ENCODE measurements at regions not wholly inside any gene's neighbourhood (a gene's known extent, or its start where the extent isn't known, plus 50 kb on each side); places are given as distances from the start of the nearest gene placed in this dataset.
A peak's percentile ranks its signal among the peaks of the same experiment; 100 is the strongest.
"Not testable (repeated sequence)": the region's sequence is repeated elsewhere in the genome, so short reads cannot be mapped to it uniquely, and the experiment has no call there.

DNA sequence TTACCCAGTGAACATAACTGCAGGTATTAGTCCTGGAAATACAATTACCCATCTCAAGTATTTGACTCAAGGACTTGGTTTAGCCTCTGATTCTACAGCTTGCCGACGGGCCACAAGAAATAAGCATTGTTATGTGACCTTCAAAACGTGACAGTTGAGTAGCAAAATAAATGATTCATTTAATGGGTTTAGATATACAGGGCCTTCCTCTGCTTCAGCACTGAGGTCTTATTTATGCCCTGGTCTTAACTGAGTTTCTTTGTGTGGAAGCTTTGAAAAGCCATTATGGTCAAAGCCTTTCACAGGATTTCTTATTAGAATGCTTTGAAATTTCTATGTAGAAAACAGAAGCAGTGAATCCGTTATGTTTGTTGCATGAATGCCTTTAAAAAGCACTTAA is 899.2 kb upstream of the API5 start:
- no peaks in the 10 kb centered on the region for H3K4me1 Mint-ChIP-seq
- DNase-seq = no peak
- H3K27ac Mint-ChIP-seq = no peak overlapping the region
- no peaks in the 10 kb centered on the region for H3K36me3 Mint-ChIP-seq (ENCODE audit: low read depth)
- no peak overlapping the region for H3K4me3 Mint-ChIP-seq
- ATAC-seq = no peak
- no peaks in the 10 kb centered on the region for H3K9me3 Mint-ChIP-seq
- H3K27me3 Mint-ChIP-seq = no peaks in the 10 kb centered on the region

DNA sequence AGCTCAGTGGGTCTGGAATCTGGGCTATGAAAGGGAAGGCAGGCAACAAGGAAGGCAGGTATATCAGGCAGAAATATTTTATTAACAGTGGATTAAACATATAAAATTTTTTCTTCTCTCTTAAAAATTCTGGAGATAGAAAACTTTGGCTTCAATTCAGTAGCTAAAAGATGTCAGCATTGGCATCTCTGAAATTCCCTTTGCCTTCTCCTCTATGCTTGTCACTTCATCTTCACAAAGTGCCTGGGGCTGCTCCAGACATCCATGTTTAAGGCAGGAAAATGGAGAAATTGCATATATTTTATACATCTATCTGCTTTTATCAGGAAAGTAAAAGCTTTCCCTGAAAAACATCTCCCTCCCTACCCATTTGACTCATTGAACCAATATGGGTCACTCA is 894.1 kb upstream of the API5 start:
- Mint-ChIP-seq H3K9me3 (peaks cover 4% of the 10 kb centered on the region), H3K27ac (no peak overlapping the region)
- ATAC-seq = no peak

DNA sequence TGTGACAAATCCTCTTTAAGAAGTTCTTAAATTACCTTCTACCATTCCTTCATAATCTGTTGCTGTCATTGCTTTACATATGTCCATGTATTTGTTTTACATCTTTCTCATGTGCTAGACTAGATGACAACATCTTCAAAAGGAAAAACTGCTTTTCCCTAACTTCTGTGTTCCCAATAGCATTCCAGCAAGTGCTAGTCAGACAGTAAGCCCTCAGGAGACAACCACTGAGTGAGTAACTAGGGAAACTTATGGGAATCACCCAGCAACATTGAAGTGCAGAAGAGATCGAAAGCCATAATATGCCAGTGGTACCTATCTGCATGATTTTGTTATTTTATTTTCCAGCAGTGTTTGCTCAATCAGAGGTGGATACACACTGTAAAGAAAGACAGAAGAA is 889.7 kb upstream of the API5 start:
- Mint-ChIP-seq H3K4me3 (no peak overlapping the region), H3K9me3 (peaks cover 4% of the 10 kb centered on the region), H3K27ac (no peak overlapping the region), H3K4me1 (no peaks in the 10 kb centered on the region), H3K27me3 (no peaks in the 10 kb centered on the region), H3K36me3 (ENCODE audit: low read depth) (no peaks in the 10 kb centered on the region)
- DNase-seq = no peak
- ATAC-seq = no peak

More for the DNA sequence above, 894.1 kb upstream of the API5 start:
- H3K4me1 Mint-ChIP-seq = no peaks in the 10 kb centered on the region
- no peak for DNase-seq
- no peak overlapping the region for H3K4me3 Mint-ChIP-seq
- H3K36me3 Mint-ChIP-seq (ENCODE audit: low read depth) = no peaks in the 10 kb centered on the region
- H3K27me3 Mint-ChIP-seq = no peaks in the 10 kb centered on the region

- not testable (repeated sequence) for DNase-seq; H3K4me3 Mint-ChIP-seq; H3K27ac Mint-ChIP-seq; H3K27me3 Mint-ChIP-seq; H3K9me3 Mint-ChIP-seq; ATAC-seq; H3K4me1 Mint-ChIP-seq; H3K36me3 Mint-ChIP-seq (ENCODE audit: low read depth)
Observed at GRCh38 chr11:42434911-42435310, 876.9 kb upstream of the API5 start.

DNA sequence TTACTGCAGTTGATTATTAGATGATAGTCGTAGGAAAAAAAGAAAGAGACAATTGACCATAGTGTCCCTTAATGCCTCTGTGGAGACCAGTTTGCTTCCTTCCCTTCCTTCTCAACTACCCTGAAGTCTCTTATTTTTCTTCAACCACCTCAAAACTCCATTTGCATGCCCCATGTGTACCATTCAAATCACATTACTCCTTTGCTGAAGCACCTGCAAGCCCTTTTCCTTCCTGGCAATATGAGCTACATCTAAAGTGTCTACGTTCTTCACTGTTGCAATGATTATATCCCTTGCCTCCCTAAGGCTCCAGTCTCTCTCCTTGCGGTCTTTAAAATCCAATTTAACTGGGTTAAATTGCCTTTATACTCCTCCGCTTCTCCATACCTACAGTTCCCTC is 867.4 kb upstream of the API5 start:
- peaks cover 14% of the 10 kb centered on the region for H3K9me3 Mint-ChIP-seq
- DNase-seq (no peak), ATAC-seq (no peak)
- H3K36me3 Mint-ChIP-seq (ENCODE audit: low read depth) = no peaks in the 10 kb centered on the region
- H3K27me3 Mint-ChIP-seq = no peaks in the 10 kb centered on the region
- no peak overlapping the region for H3K27ac Mint-ChIP-seq
- H3K4me3 Mint-ChIP-seq = no peak overlapping the region
- no peaks in the 10 kb centered on the region for H3K4me1 Mint-ChIP-seq

DNA sequence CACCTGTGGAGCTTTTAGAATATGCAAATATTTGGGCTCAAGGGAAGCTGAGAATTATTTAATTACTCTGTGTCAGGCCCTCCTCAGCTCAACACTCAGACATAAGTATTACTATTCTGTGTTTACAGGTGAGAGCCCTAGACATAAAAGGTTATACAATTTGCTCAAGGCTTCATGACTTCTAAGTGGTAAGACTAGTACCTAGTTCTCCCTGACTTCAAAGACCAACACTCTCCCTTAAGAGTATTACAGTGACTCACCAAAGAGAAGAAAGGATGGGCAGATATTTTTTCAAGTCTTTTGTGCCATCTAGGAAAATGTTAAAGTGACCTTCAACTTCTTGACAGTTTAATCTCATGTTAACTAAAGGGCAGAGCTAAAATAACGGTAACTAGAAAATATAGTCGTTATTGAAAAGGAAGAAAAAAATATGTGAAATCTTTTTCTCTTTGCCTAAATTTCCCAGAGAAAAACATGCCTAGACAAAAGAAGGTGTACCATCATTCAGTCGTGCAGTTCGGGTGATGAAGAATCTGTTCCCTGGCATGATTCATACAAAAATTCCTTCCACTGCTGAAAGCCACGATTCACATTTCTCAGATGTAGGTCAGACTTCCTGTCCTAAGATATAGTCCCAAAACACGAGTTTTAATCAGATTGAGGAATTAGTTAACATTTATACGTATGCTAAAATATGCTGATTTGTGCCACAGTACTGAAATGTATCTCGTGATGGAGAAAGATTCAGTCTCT is 849.1 kb upstream of the API5 start:
- ATAC-seq = no peak
- Mint-ChIP-seq H3K36me3 (ENCODE audit: low read depth) (no peaks in the 10 kb centered on the region), H3K9me3 (no peaks in the 10 kb centered on the region), H3K27me3 (no peaks in the 10 kb centered on the region), H3K4me3 (no peak overlapping the region), H3K27ac (no peak overlapping the region), H3K4me1 (no peaks in the 10 kb centered on the region)
- no peak for DNase-seq

DNA sequence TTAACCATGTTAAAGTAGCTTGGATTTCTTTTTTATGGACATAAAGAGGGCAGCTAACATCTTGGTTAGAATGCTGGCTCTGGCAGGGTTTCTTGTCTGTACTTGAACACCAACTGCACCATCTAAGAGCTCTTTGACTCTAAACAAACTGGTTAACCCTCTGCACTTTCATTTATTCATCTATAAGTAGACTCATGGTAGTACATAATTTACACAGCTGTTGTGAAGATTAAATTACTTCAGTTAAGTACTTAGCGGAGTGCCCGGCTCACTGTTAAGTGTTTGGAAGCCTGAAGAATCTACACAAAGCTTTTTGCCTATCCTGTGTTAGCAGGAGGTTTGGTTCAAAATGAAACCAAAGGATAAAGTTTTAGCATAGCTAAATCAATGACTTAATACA is 846.2 kb upstream of the API5 start:
- no peak for ATAC-seq
- no peaks in the 10 kb centered on the region for H3K36me3 Mint-ChIP-seq (ENCODE audit: low read depth)
- no peaks in the 10 kb centered on the region for H3K9me3 Mint-ChIP-seq
- H3K4me3 Mint-ChIP-seq = no peak overlapping the region
- H3K4me1 Mint-ChIP-seq = no peaks in the 10 kb centered on the region
- no peak overlapping the region for H3K27ac Mint-ChIP-seq
- no peak for DNase-seq
- H3K27me3 Mint-ChIP-seq = no peaks in the 10 kb centered on the region

DNA sequence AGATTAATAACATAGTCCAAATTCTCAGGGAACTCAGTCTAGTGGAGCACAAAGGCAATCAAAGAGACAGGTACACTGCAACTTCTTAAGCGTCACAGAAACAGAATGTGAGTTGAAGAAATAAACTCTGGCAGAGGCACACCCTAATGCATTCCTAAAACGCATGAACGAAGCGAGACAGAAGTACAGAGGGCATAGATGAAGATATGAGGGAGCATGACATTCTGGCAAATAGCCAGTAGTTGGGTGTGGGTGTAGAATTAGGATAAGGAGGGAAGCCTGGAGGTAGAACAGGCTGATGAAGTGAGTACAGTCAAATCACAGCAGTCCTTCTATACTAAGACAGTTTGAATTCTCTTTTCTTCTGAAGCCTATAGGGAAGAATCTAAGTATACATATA is 838.7 kb upstream of the API5 start:
- DNase-seq (no peak), ATAC-seq (no peak)
- peaks cover 25% of the 10 kb centered on the region for H3K9me3 Mint-ChIP-seq
- no peaks in the 10 kb centered on the region for H3K36me3 Mint-ChIP-seq (ENCODE audit: low read depth)
- no peak overlapping the region for H3K27ac Mint-ChIP-seq
- no peaks in the 10 kb centered on the region for H3K4me1 Mint-ChIP-seq
- H3K27me3 Mint-ChIP-seq = no peaks in the 10 kb centered on the region
- no peak overlapping the region for H3K4me3 Mint-ChIP-seq

DNA sequence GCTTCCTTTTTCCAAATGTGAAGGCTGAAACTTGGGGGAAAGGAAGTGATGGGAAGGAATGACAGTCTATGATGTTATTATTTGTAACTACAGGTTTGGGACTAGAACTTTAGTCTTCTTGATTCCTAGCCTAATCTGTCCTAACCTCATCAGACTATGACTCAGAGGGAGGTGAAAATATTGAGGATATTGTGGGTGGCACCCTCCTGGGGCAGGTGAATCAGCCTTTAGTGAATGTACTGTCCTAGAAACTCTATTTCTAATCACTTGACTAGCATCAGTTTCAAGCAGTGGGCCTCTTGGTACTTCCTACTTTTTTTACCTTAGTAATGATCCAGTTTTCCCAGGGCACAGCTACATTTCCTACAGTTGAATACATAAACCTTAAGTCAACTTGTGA is 829.0 kb upstream of the API5 start:
- Mint-ChIP-seq H3K9me3 (peaks cover 31% of the 10 kb centered on the region), H3K4me3 (no peak overlapping the region), H3K27ac (no peak overlapping the region), H3K27me3 (no peaks in the 10 kb centered on the region), H3K36me3 (ENCODE audit: low read depth) (no peaks in the 10 kb centered on the region), H3K4me1 (no peaks in the 10 kb centered on the region)
- DNase-seq (no peak), ATAC-seq (no peak)

DNA sequence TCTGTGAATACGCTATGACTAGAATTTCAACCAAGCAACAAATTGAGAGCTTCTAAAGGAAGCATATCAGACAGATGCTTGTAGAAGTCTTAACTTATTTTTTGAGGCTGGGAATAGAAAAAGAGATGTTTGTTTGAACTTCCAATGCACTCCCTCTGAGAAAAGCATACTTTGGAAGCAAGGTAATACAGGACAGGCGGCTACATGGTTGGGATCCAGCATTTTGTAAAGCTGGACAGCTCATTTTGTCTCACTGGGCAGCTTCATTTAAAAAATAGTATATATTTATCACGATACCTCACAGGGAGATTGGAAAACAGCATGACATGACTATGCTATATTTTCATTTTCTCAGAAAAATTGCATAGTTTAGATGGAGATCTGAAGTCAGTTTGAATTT is 821.3 kb upstream of the API5 start:
- Mint-ChIP-seq H3K9me3 (peaks cover 13% of the 10 kb centered on the region), H3K27me3 (no peaks in the 10 kb centered on the region), H3K36me3 (ENCODE audit: low read depth) (no peaks in the 10 kb centered on the region), H3K4me1 (no peaks in the 10 kb centered on the region), H3K27ac (no peak overlapping the region), H3K4me3 (no peak overlapping the region)
- no peak for ATAC-seq
- DNase-seq = no peak

DNA sequence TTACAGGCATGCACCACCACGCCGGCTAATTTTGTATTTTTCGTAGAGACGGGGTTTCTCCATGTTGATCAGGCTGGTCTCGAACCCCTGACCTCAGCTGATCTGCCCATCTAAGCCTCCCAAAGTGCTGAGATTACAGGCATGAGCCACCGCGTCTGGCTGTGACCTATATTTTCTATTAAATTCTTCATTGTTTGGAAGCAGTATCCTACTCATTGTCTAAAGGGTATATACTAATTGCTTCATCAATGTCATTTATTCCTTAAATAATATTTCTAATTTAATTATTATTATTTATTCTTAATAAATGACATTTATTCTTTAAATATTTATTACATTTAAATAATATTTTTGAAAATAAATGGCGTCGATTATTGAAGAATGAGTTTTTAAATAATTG is 817.3 kb upstream of the API5 start:
- Mint-ChIP-seq H3K27me3 (no peaks in the 10 kb centered on the region), H3K4me3 (no peak overlapping the region), H3K9me3 (peaks cover 9% of the 10 kb centered on the region), H3K4me1 (no peaks in the 10 kb centered on the region), H3K36me3 (ENCODE audit: low read depth) (no peaks in the 10 kb centered on the region), H3K27ac (no peak overlapping the region)
- no peak for ATAC-seq
- no peak for DNase-seq

DNA sequence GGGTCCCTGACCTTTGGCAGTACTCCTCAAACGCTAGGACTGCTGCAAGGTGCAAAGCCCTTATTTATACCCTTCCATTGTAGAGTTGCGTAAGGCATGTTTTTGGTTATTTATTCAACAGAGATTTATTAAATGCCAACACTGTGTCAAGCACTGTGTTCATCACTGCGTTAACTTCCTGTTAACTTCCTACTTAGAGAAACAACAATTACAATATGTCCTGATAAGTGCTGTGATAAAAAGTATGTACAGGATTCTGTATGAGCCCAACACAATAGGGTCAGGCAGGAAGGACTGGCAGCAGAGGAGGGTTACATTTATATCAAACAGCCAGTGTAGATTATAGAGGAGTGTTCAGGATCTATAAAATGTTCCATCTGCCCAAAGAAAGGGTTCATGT is 812.8 kb upstream of the API5 start:
- peaks cover 7% of the 10 kb centered on the region for H3K9me3 Mint-ChIP-seq
- no peak for ATAC-seq
- no peaks in the 10 kb centered on the region for H3K4me1 Mint-ChIP-seq
- H3K36me3 Mint-ChIP-seq (ENCODE audit: low read depth) = no peaks in the 10 kb centered on the region
- no peaks in the 10 kb centered on the region for H3K27me3 Mint-ChIP-seq
- H3K4me3 Mint-ChIP-seq = no peak overlapping the region
- DNase-seq = no peak
- no peak overlapping the region for H3K27ac Mint-ChIP-seq

DNA sequence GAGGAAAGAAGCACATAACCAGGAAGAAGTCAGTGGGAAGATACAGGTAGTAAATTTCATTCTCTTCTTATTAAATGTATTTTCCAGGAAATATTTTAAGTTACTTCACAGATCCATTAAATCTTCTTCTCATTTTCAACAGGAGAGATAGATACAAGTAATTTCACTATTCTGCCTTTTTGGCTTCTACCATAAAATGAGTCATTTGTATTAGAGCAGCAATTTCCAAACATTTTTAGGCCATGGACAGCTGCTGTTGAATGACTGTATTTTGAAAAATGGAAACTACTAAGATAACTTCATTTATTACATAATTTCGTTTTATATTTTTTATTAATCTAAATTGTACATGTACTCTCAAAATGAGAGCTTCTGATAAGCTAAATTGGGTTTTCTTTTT is 809.6 kb upstream of the API5 start:
- Mint-ChIP-seq H3K36me3 (ENCODE audit: low read depth) (no peaks in the 10 kb centered on the region), H3K4me3 (no peak overlapping the region), H3K27ac (no peak overlapping the region), H3K4me1 (no peaks in the 10 kb centered on the region), H3K27me3 (no peaks in the 10 kb centered on the region), H3K9me3 (peaks cover 6% of the 10 kb centered on the region)
- DNase-seq = no peak
- ATAC-seq = no peak

DNA sequence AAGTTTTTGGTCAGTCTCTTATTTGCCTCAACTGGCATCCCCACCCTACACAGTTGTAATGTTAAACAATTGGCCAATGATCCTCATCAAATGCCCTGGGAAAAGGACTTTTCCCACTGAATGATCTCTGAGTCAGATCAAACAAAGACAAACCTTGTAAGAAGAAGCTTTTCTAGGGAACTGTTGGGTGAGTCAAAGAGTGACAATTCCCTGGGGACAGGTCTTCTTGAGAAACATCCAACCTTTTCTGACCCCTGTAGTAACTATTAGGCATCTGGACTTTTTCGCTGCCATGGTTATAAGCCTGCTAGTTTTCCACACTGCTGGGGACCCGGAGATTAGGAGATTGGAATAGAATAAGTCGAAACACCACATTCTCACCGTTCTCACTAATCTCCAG is 789.8 kb upstream of the API5 start:
- Mint-ChIP-seq H3K9me3 (peaks cover 5% of the 10 kb centered on the region), H3K27me3 (no peaks in the 10 kb centered on the region), H3K4me1 (no peaks in the 10 kb centered on the region), H3K36me3 (ENCODE audit: low read depth) (no peaks in the 10 kb centered on the region), H3K4me3 (no peak overlapping the region), H3K27ac (no peak overlapping the region)
- DNase-seq (no peak), ATAC-seq (no peak)

DNA sequence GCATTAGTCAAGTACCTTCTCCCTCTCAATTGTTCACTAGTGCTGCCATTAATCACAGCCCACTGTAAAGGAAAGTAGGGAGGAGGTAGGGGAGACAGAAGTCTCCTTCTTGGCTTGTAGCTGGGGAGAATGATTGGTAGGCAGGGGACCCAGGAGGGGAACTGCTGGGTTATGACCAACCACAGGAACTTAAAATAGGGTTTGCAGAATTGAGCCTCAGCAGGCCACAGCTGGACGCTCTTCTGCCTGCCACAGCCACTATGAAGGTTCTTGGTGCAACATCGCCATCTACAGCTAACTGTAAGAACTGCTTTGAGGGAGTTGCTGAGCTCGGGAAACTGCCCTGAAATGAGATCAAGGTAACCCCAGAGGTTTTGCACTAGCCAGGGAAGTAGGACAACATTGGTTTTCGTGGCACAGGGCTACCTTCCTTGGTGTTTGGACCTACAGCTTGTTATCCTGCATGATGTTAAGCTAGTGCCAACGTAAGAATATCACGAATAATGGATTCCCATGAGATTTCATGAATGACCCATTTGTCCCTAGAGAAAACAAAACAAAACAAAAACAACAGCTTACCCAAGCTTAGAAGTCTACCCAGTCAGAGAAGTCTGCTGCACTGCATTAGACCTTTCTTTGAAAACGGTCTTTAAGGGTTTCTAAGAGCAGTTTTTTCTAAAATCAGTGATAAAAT is 787.1 kb upstream of the API5 start:
- no peak for ATAC-seq
- no peaks in the 10 kb centered on the region for H3K27me3 Mint-ChIP-seq
- no peaks in the 10 kb centered on the region for H3K36me3 Mint-ChIP-seq (ENCODE audit: low read depth)
- no peak overlapping the region for H3K27ac Mint-ChIP-seq
- peak; percentile 31 for DNase-seq
- no peak overlapping the region for H3K4me3 Mint-ChIP-seq
- peaks cover 5% of the 10 kb centered on the region for H3K9me3 Mint-ChIP-seq
- H3K4me1 Mint-ChIP-seq = no peaks in the 10 kb centered on the region
